K562 (cell line): ENCODE measurements at regions not wholly inside any gene's neighbourhood (a gene's known extent, or its start where the extent isn't known, plus 50 kb on each side); places are given as distances from the start of the nearest gene placed in this dataset.

Experiments
- ARHGAP35 ChIP-seq: fragments of 450-650 bp; IDR thresholded peaks from 2 replicates; pipeline ENCODE4 v1.6.1; 2018; ENCODE audit not compliant: partially characterized antibody
- ARID2 ChIP-seq: fragments of 450-650 bp; IDR thresholded peaks from 2 replicates; pipeline ENCODE4 v1.6.1; 2017; ENCODE audit warnings: antibody characterized with exemption, mild to moderate bottlenecking
- BDP1 ChIP-seq: IDR thresholded peaks from 3 replicates; pipeline ENCODE4 v1.6.1; 2011; ENCODE audit not compliant: insufficient read length, insufficient read depth
- CBFA2T2 ChIP-seq: fragments of 450-650 bp; conservative IDR thresholded peaks from 2 replicates; pipeline ENCODE4 v1.6.1; 2017; ENCODE audit warnings: mild to moderate bottlenecking
- CBX3 ChIP-seq, 2 experiments: IDR thresholded peaks; 1 replicate in 1 of 2; 2 replicates in 1 of 2; pipeline ENCODE4 v1.6.1; 2012; ENCODE audit warnings: inconsistent platforms in 2 of 2, low read length in 2 of 2, borderline replicate concordance in 1 of 2, control low read depth in 1 of 2
- HMG20B ChIP-seq: fragments of 250-450 bp; sonication (Bioruptor Pico); IDR thresholded peaks from 2 replicates; pipeline ENCODE4 v1.5.0; 2021; ENCODE audit warnings: mild to moderate bottlenecking
- PHB2 ChIP-seq: fragments of 450-650 bp; IDR thresholded peaks from 2 replicates; pipeline ENCODE4 v1.6.1; 2017; ENCODE audit warnings: low read depth
- POLR2AphosphoS5 ChIP-seq: IDR thresholded peaks from 2 replicates; pipeline ENCODE4 v1.6.1; 2011; ENCODE audit warnings: mild to moderate bottlenecking, low read depth, low read length, moderate library complexity; ENCODE audit not compliant: control insufficient read depth, insufficient read depth
- RNF2 ChIP-seq: sonication (generic); IDR thresholded peaks from 2 replicates; pipeline ENCODE4 v1.6.1; 2016
- SMAD2 ChIP-seq: fragments of 150-350 bp; IDR thresholded peaks from 2 replicates; pipeline ENCODE4 v1.6.1; 2014; ENCODE audit warnings: low read depth, mild to moderate bottlenecking, low read length
- STAG1 ChIP-seq: sonication (generic); formaldehyde crosslinking; IDR thresholded peaks from 2 replicates; pipeline ENCODE4 v1.5.0; 2020; ENCODE audit warnings: missing genetic modification reagents, borderline replicate concordance
- TAF15 ChIP-seq: fragments of 200-400 bp; formaldehyde crosslinking; IDR thresholded peaks from 2 replicates; pipeline ENCODE4 v1.6.1; 2017; ENCODE audit warnings: mild to moderate bottlenecking, low read depth, low read length, moderate library complexity
- ZC3H4 ChIP-seq: sonication (generic); formaldehyde crosslinking; IDR thresholded peaks from 2 replicates; pipeline ENCODE4 v1.9.0; 2021; ENCODE audit warnings: missing genetic modification reagents, borderline replicate concordance
- ZKSCAN3 ChIP-seq: fragments of 250-450 bp; sonication (Bioruptor Pico); IDR thresholded peaks from 2 replicates; pipeline ENCODE4 v1.4.0; 2020
- ZNF24 ChIP-seq: fragments of 450-650 bp; IDR thresholded peaks from 2 replicates; pipeline ENCODE4 v1.6.1; 2016
- TF ChIP-seq, protein P1 (sequence below): fragments of 450-650 bp; IDR thresholded peaks from 2 replicates; pipeline ENCODE4 v1.6.1; 2016; ENCODE audit warnings: borderline replicate concordance
- TF ChIP-seq, protein P2 (sequence below): fragments of 450-650 bp; IDR thresholded peaks from 2 replicates; pipeline ENCODE4 v1.6.1; 2016; ENCODE audit warnings: missing biosample characterization, missing genetic modification characterization
- TF ChIP-seq, protein P3 (sequence below): fragments of 250-450 bp; sonication (Bioruptor Pico); IDR thresholded peaks from 2 replicates; pipeline ENCODE4 v1.4.0; 2020; ENCODE audit warnings: mild to moderate bottlenecking, moderate library complexity, borderline replicate concordance
- TF ChIP-seq, protein P4 (sequence below): fragments of 250-450 bp; sonication (Bioruptor Pico); IDR thresholded peaks from 2 replicates; pipeline ENCODE4 v1.4.0; 2020; ENCODE audit warnings: mild to moderate bottlenecking, moderate library complexity

DNA sequence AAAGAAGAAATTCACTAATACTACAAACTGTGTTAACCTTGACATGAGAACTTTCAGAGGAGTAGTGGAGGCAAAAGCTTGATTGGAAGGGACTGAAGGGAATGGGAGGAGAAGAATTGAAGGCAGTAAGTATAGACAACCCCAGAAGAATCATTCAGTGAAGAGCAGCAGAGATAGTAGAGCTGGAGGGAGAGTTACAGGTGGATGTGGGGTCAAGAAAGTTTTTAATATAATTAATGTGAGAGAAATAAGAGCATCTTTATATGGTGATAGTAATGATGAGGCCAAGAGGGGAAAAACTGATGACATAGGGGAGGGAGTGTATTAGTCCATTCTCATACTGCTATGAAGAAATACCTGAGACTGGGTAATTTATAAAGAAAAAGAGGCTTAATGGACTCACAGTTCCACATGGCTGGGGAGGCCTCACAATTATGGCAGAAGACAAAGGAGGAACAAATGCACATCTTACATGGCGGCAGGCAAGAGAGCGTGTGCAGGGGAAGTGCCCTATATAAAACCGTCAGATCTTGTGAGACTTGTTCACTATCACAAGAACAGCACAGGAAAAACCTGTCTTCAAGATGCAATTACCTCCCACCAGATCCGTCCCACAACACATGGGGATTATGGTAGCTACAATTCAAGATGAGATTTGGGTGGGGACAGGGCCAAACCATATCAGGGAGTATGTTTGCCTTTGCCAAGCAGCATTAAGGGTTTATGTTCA, 88.3 kb upstream of the PIK3CG start (continued):
- TF ChIP-seq, protein P1, sequence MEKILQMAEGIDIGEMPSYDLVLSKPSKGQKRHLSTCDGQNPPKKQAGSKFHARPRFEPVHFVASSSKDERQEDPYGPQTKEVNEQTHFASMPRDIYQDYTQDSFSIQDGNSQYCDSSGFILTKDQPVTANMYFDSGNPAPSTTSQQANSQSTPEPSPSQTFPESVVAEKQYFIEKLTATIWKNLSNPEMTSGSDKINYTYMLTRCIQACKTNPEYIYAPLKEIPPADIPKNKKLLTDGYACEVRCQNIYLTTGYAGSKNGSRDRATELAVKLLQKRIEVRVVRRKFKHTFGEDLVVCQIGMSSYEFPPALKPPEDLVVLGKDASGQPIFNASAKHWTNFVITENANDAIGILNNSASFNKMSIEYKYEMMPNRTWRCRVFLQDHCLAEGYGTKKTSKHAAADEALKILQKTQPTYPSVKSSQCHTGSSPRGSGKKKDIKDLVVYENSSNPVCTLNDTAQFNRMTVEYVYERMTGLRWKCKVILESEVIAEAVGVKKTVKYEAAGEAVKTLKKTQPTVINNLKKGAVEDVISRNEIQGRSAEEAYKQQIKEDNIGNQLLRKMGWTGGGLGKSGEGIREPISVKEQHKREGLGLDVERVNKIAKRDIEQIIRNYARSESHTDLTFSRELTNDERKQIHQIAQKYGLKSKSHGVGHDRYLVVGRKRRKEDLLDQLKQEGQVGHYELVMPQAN = 0 out of 2 replicates have a peak, but pooled peaks have one; percentile 15
- 0 out of 2 replicates have a peak, but pooled peaks have one; percentile 16 for TF ChIP-seq POLR2AphosphoS5
- peak; percentile 37; the same call in 1 of the 2 replicates for TF ChIP-seq ARID2
- TF ChIP-seq, protein P2, sequence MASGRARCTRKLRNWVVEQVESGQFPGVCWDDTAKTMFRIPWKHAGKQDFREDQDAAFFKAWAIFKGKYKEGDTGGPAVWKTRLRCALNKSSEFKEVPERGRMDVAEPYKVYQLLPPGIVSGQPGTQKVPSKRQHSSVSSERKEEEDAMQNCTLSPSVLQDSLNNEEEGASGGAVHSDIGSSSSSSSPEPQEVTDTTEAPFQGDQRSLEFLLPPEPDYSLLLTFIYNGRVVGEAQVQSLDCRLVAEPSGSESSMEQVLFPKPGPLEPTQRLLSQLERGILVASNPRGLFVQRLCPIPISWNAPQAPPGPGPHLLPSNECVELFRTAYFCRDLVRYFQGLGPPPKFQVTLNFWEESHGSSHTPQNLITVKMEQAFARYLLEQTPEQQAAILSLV = no peak
- TF ChIP-seq BDP1 = no peak
- TF ChIP-seq ZNF24 = peak; percentile 50; the same call in 1 of the 2 replicates
- TF ChIP-seq, protein P3, sequence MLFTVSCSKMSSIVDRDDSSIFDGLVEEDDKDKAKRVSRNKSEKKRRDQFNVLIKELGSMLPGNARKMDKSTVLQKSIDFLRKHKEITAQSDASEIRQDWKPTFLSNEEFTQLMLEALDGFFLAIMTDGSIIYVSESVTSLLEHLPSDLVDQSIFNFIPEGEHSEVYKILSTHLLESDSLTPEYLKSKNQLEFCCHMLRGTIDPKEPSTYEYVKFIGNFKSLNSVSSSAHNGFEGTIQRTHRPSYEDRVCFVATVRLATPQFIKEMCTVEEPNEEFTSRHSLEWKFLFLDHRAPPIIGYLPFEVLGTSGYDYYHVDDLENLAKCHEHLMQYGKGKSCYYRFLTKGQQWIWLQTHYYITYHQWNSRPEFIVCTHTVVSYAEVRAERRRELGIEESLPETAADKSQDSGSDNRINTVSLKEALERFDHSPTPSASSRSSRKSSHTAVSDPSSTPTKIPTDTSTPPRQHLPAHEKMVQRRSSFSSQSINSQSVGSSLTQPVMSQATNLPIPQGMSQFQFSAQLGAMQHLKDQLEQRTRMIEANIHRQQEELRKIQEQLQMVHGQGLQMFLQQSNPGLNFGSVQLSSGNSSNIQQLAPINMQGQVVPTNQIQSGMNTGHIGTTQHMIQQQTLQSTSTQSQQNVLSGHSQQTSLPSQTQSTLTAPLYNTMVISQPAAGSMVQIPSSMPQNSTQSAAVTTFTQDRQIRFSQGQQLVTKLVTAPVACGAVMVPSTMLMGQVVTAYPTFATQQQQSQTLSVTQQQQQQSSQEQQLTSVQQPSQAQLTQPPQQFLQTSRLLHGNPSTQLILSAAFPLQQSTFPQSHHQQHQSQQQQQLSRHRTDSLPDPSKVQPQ (CRISPR knock-in tag) = no peak
- no peak for TF ChIP-seq HMG20B
- peak in 1 of 2 experiments; percentile 77; a peak in 1 of 3 replicates for TF ChIP-seq CBX3 (IDR thresholded peaks at IDR 0.05; ENCODE audit: borderline replicate concordance in 1 of 2, low read length in 2 of 2)
- TF ChIP-seq ZC3H4 (CRISPR knock-in tag) = no peak
- TF ChIP-seq, protein P4, sequence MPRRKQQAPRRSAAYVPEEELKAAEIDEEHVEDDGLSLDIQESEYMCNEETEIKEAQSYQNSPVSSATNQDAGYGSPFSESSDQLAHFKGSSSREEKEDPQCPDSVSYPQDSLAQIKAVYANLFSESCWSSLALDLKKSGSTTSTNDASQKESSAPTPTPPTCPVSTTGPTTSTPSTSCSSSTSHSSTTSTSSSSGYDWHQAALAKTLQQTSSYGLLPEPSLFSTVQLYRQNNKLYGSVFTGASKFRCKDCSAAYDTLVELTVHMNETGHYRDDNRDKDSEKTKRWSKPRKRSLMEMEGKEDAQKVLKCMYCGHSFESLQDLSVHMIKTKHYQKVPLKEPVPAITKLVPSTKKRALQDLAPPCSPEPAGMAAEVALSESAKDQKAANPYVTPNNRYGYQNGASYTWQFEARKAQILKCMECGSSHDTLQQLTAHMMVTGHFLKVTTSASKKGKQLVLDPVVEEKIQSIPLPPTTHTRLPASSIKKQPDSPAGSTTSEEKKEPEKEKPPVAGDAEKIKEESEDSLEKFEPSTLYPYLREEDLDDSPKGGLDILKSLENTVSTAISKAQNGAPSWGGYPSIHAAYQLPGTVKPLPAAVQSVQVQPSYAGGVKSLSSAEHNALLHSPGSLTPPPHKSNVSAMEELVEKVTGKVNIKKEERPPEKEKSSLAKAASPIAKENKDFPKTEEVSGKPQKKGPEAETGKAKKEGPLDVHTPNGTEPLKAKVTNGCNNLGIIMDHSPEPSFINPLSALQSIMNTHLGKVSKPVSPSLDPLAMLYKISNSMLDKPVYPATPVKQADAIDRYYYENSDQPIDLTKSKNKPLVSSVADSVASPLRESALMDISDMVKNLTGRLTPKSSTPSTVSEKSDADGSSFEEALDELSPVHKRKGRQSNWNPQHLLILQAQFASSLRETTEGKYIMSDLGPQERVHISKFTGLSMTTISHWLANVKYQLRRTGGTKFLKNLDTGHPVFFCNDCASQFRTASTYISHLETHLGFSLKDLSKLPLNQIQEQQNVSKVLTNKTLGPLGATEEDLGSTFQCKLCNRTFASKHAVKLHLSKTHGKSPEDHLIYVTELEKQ = no peak
- TF ChIP-seq CBFA2T2 = no peak
- TF ChIP-seq PHB2 = no peak
- peak; percentile 16 for TF ChIP-seq ARHGAP35
- no peak for TF ChIP-seq ZKSCAN3
- no peak for TF ChIP-seq RNF2
- TF ChIP-seq SMAD2 = no peak
- no peak for TF ChIP-seq TAF15
- no peak for TF ChIP-seq STAG1 (CRISPR knock-in tag)
